Hepatocyte (in vitro differentiated cells): ENCODE measurements at regions not wholly inside any gene's neighbourhood (a gene's known extent, or its start where the extent isn't known, plus 50 kb on each side); places are given as distances from the start of the nearest gene placed in this dataset.

Experiments used
- DNase-seq: peaks from one replicate; pipeline ENCODE4 v3.0.0-alpha.2; 2016; ENCODE audit warnings: low spot score
- H2AFZ ChIP-seq: fragments of 200-600 bp; sonication (generic); 2 replicates; pipeline ENCODE4 v1.6.0; 2016; ENCODE audit warnings: antibody characterized with exemption, mild to moderate bottlenecking
- H3K27ac ChIP-seq: fragments of 200-600 bp; sonication (generic); 2 replicates; pipeline ENCODE4 v1.5.1; 2016; ENCODE audit warnings: mild to moderate bottlenecking
- H3K27me3 ChIP-seq: fragments of 200-600 bp; sonication (generic); 2 replicates; pipeline ENCODE4 v1.6.1; 2016
- H3K36me3 ChIP-seq: fragments of 200-600 bp; sonication (generic); replicated peaks from 2 replicates; pipeline ENCODE4 v1.5.1; 2016; ENCODE audit warnings: low read depth; ENCODE audit not compliant: insufficient read depth
- H3K4me1 ChIP-seq: fragments of 200-600 bp; sonication (generic); 2 replicates; pipeline ENCODE4 v1.5.1; 2016; ENCODE audit warnings: mild to moderate bottlenecking, moderate library complexity; ENCODE audit not compliant: insufficient read depth
- H3K4me2 ChIP-seq: fragments of 200-600 bp; sonication (generic); 2 replicates; pipeline ENCODE4 v1.6.0; 2016
- H3K4me3 ChIP-seq: fragments of 200-600 bp; sonication (generic); 2 replicates; pipeline ENCODE4 v1.5.1; 2016; ENCODE audit warnings: mild to moderate bottlenecking
- H3K79me2 ChIP-seq: fragments of 200-600 bp; sonication (generic); 2 replicates; pipeline ENCODE4 v1.6.0; 2017; ENCODE audit warnings: mild to moderate bottlenecking
- H3K9me2 ChIP-seq: fragments of 200-600 bp; sonication (generic); replicated peaks from 2 replicates; pipeline ENCODE4 v1.6.0; 2017; ENCODE audit warnings: mild to moderate bottlenecking; ENCODE audit not compliant: insufficient read depth
- H3K9me3 ChIP-seq: fragments of 200-600 bp; sonication (generic); 2 replicates; pipeline ENCODE4 v1.5.1; 2016; ENCODE audit warnings: low read depth, mild to moderate bottlenecking
- H4K20me1 ChIP-seq: fragments of 200-600 bp; sonication (generic); 2 replicates; pipeline ENCODE4 v1.6.0; 2016; ENCODE audit warnings: mild to moderate bottlenecking; ENCODE audit not compliant: insufficient read depth, poor library complexity, severe bottlenecking
- CTCF ChIP-seq: fragments of 200-600 bp; sonication (generic); IDR thresholded peaks from 2 replicates; pipeline ENCODE4 v1.5.1; 2016; ENCODE audit warnings: antibody characterized with exemption, mild to moderate bottlenecking; ENCODE audit not compliant: poor library complexity
- EZH2 ChIP-seq: fragments of 200-600 bp; sonication (generic); IDR thresholded peaks from 2 replicates; pipeline ENCODE4 v1.6.1; 2016; ENCODE audit warnings: antibody characterized with exemption, mild to moderate bottlenecking, borderline replicate concordance
- EZH2phosphoT487 ChIP-seq: fragments of 200-600 bp; sonication (generic); IDR thresholded peaks from one replicate; pipeline ENCODE4 v1.6.1; 2018; ENCODE audit warnings: antibody characterized with exemption, mild to moderate bottlenecking, low read depth, moderate library complexity; ENCODE audit not compliant: unreplicated experiment, severe bottlenecking
- WGBS: methylation state at CpG from one replicate; pipeline ENCODE4 v1.1.6; 2016; ENCODE audit warnings: low lambda C conversion rate; ENCODE audit errors: missing lambda C conversion rate; 5-methylcytosine and 5-hydroxymethylcytosine counted together

- Histone ChIP-seq H3K9me3 (no peaks in the 10 kb centered on the region), H3K27ac (peak overlapping the region; percentile 62), H4K20me1 (no peaks in the 10 kb centered on the region), H3K4me2 (no peak overlapping the region), H3K79me2 (no peaks in the 10 kb centered on the region), H3K27me3 (no peaks in the 10 kb centered on the region), H3K9me2 (no peaks in the 10 kb centered on the region), H3K4me1 (peaks cover 22% of the 10 kb centered on the region), H3K4me3 (no peak overlapping the region), H2AFZ (no peak overlapping the region), H3K36me3 (no peaks in the 10 kb centered on the region)
- no peak for DNase-seq
- WGBS, result 83% methylated on average over 2 of the region's 2 CpGs
- TF ChIP-seq CTCF, result no peak
- TF ChIP-seq EZH2, result no peak
- no peak for TF ChIP-seq EZH2phosphoT487
Observed at GRCh38 chr1:116256286-116256649, 116.8 kb upstream of the ATP1A1 start.

GRCh38 chr1:116256875-116257274 is 116.2 kb upstream of the ATP1A1 start:
- H3K4me3 ChIP-seq, result no peak overlapping the region
- H4K20me1 ChIP-seq, result no peaks in the 10 kb centered on the region
- H3K27me3 ChIP-seq, result no peaks in the 10 kb centered on the region
- H3K4me2 ChIP-seq, result no peak overlapping the region
- TF ChIP-seq CTCF, result no peak
- no peak for TF ChIP-seq EZH2phosphoT487
- TF ChIP-seq EZH2, result no peak
- no peaks in the 10 kb centered on the region for H3K36me3 ChIP-seq
- no peaks in the 10 kb centered on the region for H3K79me2 ChIP-seq
- H2AFZ ChIP-seq, result no peak overlapping the region
- no peaks in the 10 kb centered on the region for H3K9me2 ChIP-seq
- WGBS, result 86% methylated on average over 3 of the region's 3 CpGs
- DNase-seq, result no peak
- H3K4me1 ChIP-seq, result peaks cover 22% of the 10 kb centered on the region
- H3K27ac ChIP-seq, result no peak overlapping the region
- H3K9me3 ChIP-seq, result no peaks in the 10 kb centered on the region

- no peaks in the 10 kb centered on the region for H3K27me3 ChIP-seq
- H3K9me2 ChIP-seq, result no peaks in the 10 kb centered on the region
- no peak overlapping the region for H3K4me2 ChIP-seq
- peaks cover 22% of the 10 kb centered on the region for H3K4me1 ChIP-seq
- H3K79me2 ChIP-seq, result no peaks in the 10 kb centered on the region
- no peaks in the 10 kb centered on the region for H4K20me1 ChIP-seq
- H3K36me3 ChIP-seq, result no peaks in the 10 kb centered on the region
- WGBS, result 93% methylated on average over 3 of the region's 3 CpGs
- no peak overlapping the region for H3K4me3 ChIP-seq
- no peak overlapping the region for H3K27ac ChIP-seq
- no peaks in the 10 kb centered on the region for H3K9me3 ChIP-seq
- DNase-seq, result no peak
- no peak for TF ChIP-seq CTCF
- TF ChIP-seq EZH2, result no peak
- TF ChIP-seq EZH2phosphoT487, result no peak
- H2AFZ ChIP-seq, result no peak overlapping the region
Observed at GRCh38 chr1:116257341-116257767, 115.7 kb upstream of the ATP1A1 start.

- no peak overlapping the region for H3K27ac ChIP-seq
- no peaks in the 10 kb centered on the region for H3K36me3 ChIP-seq
Observed at GRCh38 chr1:116257836-116258235, 115.2 kb upstream of the ATP1A1 start.

More at GRCh38 chr1:116257836-116258235, 115.2 kb upstream of the ATP1A1 start:
- Histone ChIP-seq H4K20me1 (no peaks in the 10 kb centered on the region), H3K4me2 (no peak overlapping the region), H3K4me3 (no peak overlapping the region), H3K27me3 (no peaks in the 10 kb centered on the region), H3K9me2 (no peaks in the 10 kb centered on the region), H3K79me2 (no peaks in the 10 kb centered on the region), H2AFZ (no peak overlapping the region), H3K9me3 (no peaks in the 10 kb centered on the region), H3K4me1 (peaks cover 22% of the 10 kb centered on the region)
- DNase-seq, result no peak
- no peak for TF ChIP-seq EZH2
- no peak for TF ChIP-seq CTCF
- no peak for TF ChIP-seq EZH2phosphoT487
- 92% methylated on average over 3 of the region's 3 CpGs for WGBS
